ENCODE measurements at regions not wholly inside any gene's neighbourhood (a gene's known extent, or its start where the extent isn't known, plus 50 kb on each side); places are given as distances from the start of the nearest gene placed in this dataset.

- Histone ChIP-seq H3K9ac (ENCODE audit: insufficient read length) (no peak overlapping the region), H3K36me3 (ENCODE audit: insufficient read depth, low read length) (no peaks in the 10 kb centered on the region), H3K9me3 (ENCODE audit: low read depth, low read length) (no peaks in the 10 kb centered on the region), H3K27ac (no peak overlapping the region), H3K4me3 (no peak overlapping the region)
- TF ChIP-seq POLR2AphosphoS5 (IDR thresholded peaks at IDR 0.05; ENCODE audit: borderline replicate concordance, low read depth, low read length), result no peak
- TF ChIP-seq EZH2 (IDR thresholded peaks at IDR 0.05), result no peak
- no peak for TF ChIP-seq FOXP2 (optimal IDR thresholded peaks at IDR 0.05; ENCODE audit: control extremely low read depth, extremely low read length, insufficient read depth)
- DNase-seq (ENCODE audit: low read depth, low spot score), result no peak
Observed at GRCh38 chr22:48908547-48908946, 919.1 kb downstream of the BRD1 start.

GRCh38 chr22:48907591-48907990 lies 920.1 kb downstream of the BRD1 start:
- H3K27ac ChIP-seq, result no peak overlapping the region
- no peak overlapping the region for H3K9ac ChIP-seq (ENCODE audit: insufficient read length)
- H3K4me3 ChIP-seq, result no peak overlapping the region
- DNase-seq (ENCODE audit: low read depth, low spot score), result no peak
- H3K9me3 ChIP-seq (ENCODE audit: low read depth, low read length), result no peaks in the 10 kb centered on the region
- TF ChIP-seq POLR2AphosphoS5 (IDR thresholded peaks at IDR 0.05; ENCODE audit: borderline replicate concordance, low read depth, low read length) (no peak), FOXP2 (optimal IDR thresholded peaks at IDR 0.05; ENCODE audit: control extremely low read depth, extremely low read length, insufficient read depth) (no peak)
- no peaks in the 10 kb centered on the region for H3K36me3 ChIP-seq (ENCODE audit: insufficient read depth, low read length)

- Histone ChIP-seq H3K9ac (ENCODE audit: insufficient read length) (no peak overlapping the region), H3K27ac (no peak overlapping the region), H3K36me3 (ENCODE audit: insufficient read depth, low read length) (no peaks in the 10 kb centered on the region), H3K9me3 (ENCODE audit: low read depth, low read length) (no peaks in the 10 kb centered on the region), H3K4me3 (no peak overlapping the region)
- no peak for DNase-seq (ENCODE audit: low read depth, low spot score)
- no peak for TF ChIP-seq EZH2 (IDR thresholded peaks at IDR 0.05)
- TF ChIP-seq FOXP2 (optimal IDR thresholded peaks at IDR 0.05; ENCODE audit: control extremely low read depth, extremely low read length, insufficient read depth), result no peak
- TF ChIP-seq POLR2AphosphoS5 (IDR thresholded peaks at IDR 0.05; ENCODE audit: borderline replicate concordance, low read depth, low read length), result no peak
Observed at GRCh38 chr22:48906216-48906835, 921.3 kb downstream of the BRD1 start.

GRCh38 chr22:48905206-48905975 lies 922.3 kb downstream of the BRD1 start:
- no peak overlapping the region for H3K27ac ChIP-seq
- TF ChIP-seq POLR2AphosphoS5 (IDR thresholded peaks at IDR 0.05; ENCODE audit: borderline replicate concordance, low read depth, low read length) (no peak), EZH2 (IDR thresholded peaks at IDR 0.05) (no peak), FOXP2 (optimal IDR thresholded peaks at IDR 0.05; ENCODE audit: control extremely low read depth, extremely low read length, insufficient read depth) (no peak)
- no peaks in the 10 kb centered on the region for H3K9me3 ChIP-seq (ENCODE audit: low read depth, low read length)
- H3K9ac ChIP-seq (ENCODE audit: insufficient read length), result no peak overlapping the region
- no peak overlapping the region for H3K4me3 ChIP-seq
- DNase-seq (ENCODE audit: low read depth, low spot score), result no peak
- no peaks in the 10 kb centered on the region for H3K36me3 ChIP-seq (ENCODE audit: insufficient read depth, low read length)

- Histone ChIP-seq H3K9me3 (ENCODE audit: low read depth, low read length) (no peaks in the 10 kb centered on the region), H3K9ac (ENCODE audit: insufficient read length) (no peak overlapping the region), H3K4me3 (no peak overlapping the region), H3K27ac (no peak overlapping the region), H3K36me3 (ENCODE audit: insufficient read depth, low read length) (no peaks in the 10 kb centered on the region)
- DNase-seq (ENCODE audit: low read depth, low spot score), result no peak
- no peak for TF ChIP-seq FOXP2 (optimal IDR thresholded peaks at IDR 0.05; ENCODE audit: control extremely low read depth, extremely low read length, insufficient read depth)
- no peak for TF ChIP-seq EZH2 (IDR thresholded peaks at IDR 0.05)
- no peak for TF ChIP-seq POLR2AphosphoS5 (IDR thresholded peaks at IDR 0.05; ENCODE audit: borderline replicate concordance, low read depth, low read length)
Observed at GRCh38 chr22:48902983-48903650, 924.6 kb downstream of the BRD1 start.

GRCh38 chr22:48902001-48902869 lies 925.4 kb downstream of the BRD1 start:
- TF ChIP-seq FOXP2 (optimal IDR thresholded peaks at IDR 0.05; ENCODE audit: control extremely low read depth, extremely low read length, insufficient read depth), result no peak
- TF ChIP-seq POLR2AphosphoS5 (IDR thresholded peaks at IDR 0.05; ENCODE audit: borderline replicate concordance, low read depth, low read length), result no peak
- no peak for TF ChIP-seq EZH2 (IDR thresholded peaks at IDR 0.05)
- Histone ChIP-seq H3K4me3 (no peak overlapping the region), H3K36me3 (ENCODE audit: insufficient read depth, low read length) (no peaks in the 10 kb centered on the region), H3K9ac (ENCODE audit: insufficient read length) (no peak overlapping the region), H3K27ac (no peak overlapping the region), H3K9me3 (ENCODE audit: low read depth, low read length) (no peaks in the 10 kb centered on the region)
- DNase-seq (ENCODE audit: low read depth, low spot score), result no peak

- Histone ChIP-seq H3K9me3 (ENCODE audit: low read depth, low read length) (no peaks in the 10 kb centered on the region), H3K9ac (ENCODE audit: insufficient read length) (no peak overlapping the region), H3K4me3 (no peak overlapping the region), H3K36me3 (ENCODE audit: insufficient read depth, low read length) (no peaks in the 10 kb centered on the region), H3K27ac (no peak overlapping the region)
- TF ChIP-seq FOXP2 (optimal IDR thresholded peaks at IDR 0.05; ENCODE audit: control extremely low read depth, extremely low read length, insufficient read depth) (no peak), POLR2AphosphoS5 (IDR thresholded peaks at IDR 0.05; ENCODE audit: borderline replicate concordance, low read depth, low read length) (no peak), EZH2 (IDR thresholded peaks at IDR 0.05) (no peak)
- no peak for DNase-seq (ENCODE audit: low read depth, low spot score)
Observed at GRCh38 chr22:48901324-48901723, 926.3 kb downstream of the BRD1 start.

- no peak for TF ChIP-seq EZH2 (IDR thresholded peaks at IDR 0.05)
- no peak for TF ChIP-seq FOXP2 (optimal IDR thresholded peaks at IDR 0.05; ENCODE audit: control extremely low read depth, extremely low read length, insufficient read depth)
- TF ChIP-seq POLR2AphosphoS5 (IDR thresholded peaks at IDR 0.05; ENCODE audit: borderline replicate concordance, low read depth, low read length), result no peak
- H3K36me3 ChIP-seq (ENCODE audit: insufficient read depth, low read length), result no peaks in the 10 kb centered on the region
- H3K27ac ChIP-seq, result no peak overlapping the region
- no peak overlapping the region for H3K9ac ChIP-seq (ENCODE audit: insufficient read length)
- H3K9me3 ChIP-seq (ENCODE audit: low read depth, low read length), result no peaks in the 10 kb centered on the region
- H3K4me3 ChIP-seq, result no peak overlapping the region
- no peak for DNase-seq (ENCODE audit: low read depth, low spot score)
Observed at GRCh38 chr22:48900626-48901025, 927.0 kb downstream of the BRD1 start.
